WTC11 (cell line): ENCODE measurements at regions not wholly inside any gene's neighbourhood (a gene's known extent, or its start where the extent isn't known, plus 50 kb on each side); places are given as distances from the start of the nearest gene placed in this dataset.

Experiments
- ARID4B ChIP-seq: sonication (generic); formaldehyde crosslinking; IDR thresholded peaks from 2 replicates; pipeline ENCODE4 v1.8.0; 2023; ENCODE audit warnings: missing genetic modification reagents, mild to moderate bottlenecking, borderline replicate concordance
- CBFB ChIP-seq: sonication (generic); formaldehyde crosslinking; IDR thresholded peaks from 2 replicates; pipeline ENCODE4 v1.8.1; 2022; ENCODE audit warnings: mild to moderate bottlenecking, low read depth, missing genetic modification reagents
- E2F1 ChIP-seq: sonication (generic); formaldehyde crosslinking; IDR thresholded peaks from 2 replicates; pipeline ENCODE4 v1.8.0; 2022; ENCODE audit warnings: mild to moderate bottlenecking, missing genetic modification reagents
- E2F4 ChIP-seq: sonication (generic); formaldehyde crosslinking; IDR thresholded peaks from 2 replicates; pipeline ENCODE4 v1.8.1; 2022; ENCODE audit warnings: low read depth, mild to moderate bottlenecking, moderate library complexity, missing genetic modification reagents, borderline replicate concordance
- ESRRA ChIP-seq: sonication (generic); formaldehyde crosslinking; IDR thresholded peaks from 2 replicates; pipeline ENCODE4 v1.8.1; 2022; ENCODE audit warnings: mild to moderate bottlenecking, missing genetic modification reagents, borderline replicate concordance
- MAX ChIP-seq: sonication (generic); formaldehyde crosslinking; IDR thresholded peaks from 2 replicates; pipeline ENCODE4 v1.8.0; 2022; ENCODE audit warnings: mild to moderate bottlenecking, missing genetic modification reagents
- USF1 ChIP-seq: sonication (generic); formaldehyde crosslinking; IDR thresholded peaks from 2 replicates; pipeline ENCODE4 v1.8.0; 2022; ENCODE audit warnings: mild to moderate bottlenecking, missing genetic modification reagents
- USF2 ChIP-seq: sonication (generic); formaldehyde crosslinking; IDR thresholded peaks from 2 replicates; pipeline ENCODE4 v1.8.1; 2023; ENCODE audit warnings: mild to moderate bottlenecking, missing genetic modification reagents, moderate library complexity
- TF ChIP-seq, protein P1 (sequence below): fragments of 200-600 bp; IDR thresholded peaks from 2 replicates; pipeline ENCODE4 v1.8.0; 2022; ENCODE audit warnings: antibody characterized with exemption
- TF ChIP-seq, protein P2 (sequence below): sonication (generic); formaldehyde crosslinking; IDR thresholded peaks from 2 replicates; pipeline ENCODE4 v1.8.1; 2022; ENCODE audit warnings: missing genetic modification reagents, borderline replicate concordance
- TF ChIP-seq, protein P3 (sequence below): sonication (generic); formaldehyde crosslinking; conservative IDR thresholded peaks from 2 replicates; pipeline ENCODE4 v1.8.1; 2022; ENCODE audit warnings: mild to moderate bottlenecking, missing genetic modification reagents

- TF ChIP-seq, protein P1, sequence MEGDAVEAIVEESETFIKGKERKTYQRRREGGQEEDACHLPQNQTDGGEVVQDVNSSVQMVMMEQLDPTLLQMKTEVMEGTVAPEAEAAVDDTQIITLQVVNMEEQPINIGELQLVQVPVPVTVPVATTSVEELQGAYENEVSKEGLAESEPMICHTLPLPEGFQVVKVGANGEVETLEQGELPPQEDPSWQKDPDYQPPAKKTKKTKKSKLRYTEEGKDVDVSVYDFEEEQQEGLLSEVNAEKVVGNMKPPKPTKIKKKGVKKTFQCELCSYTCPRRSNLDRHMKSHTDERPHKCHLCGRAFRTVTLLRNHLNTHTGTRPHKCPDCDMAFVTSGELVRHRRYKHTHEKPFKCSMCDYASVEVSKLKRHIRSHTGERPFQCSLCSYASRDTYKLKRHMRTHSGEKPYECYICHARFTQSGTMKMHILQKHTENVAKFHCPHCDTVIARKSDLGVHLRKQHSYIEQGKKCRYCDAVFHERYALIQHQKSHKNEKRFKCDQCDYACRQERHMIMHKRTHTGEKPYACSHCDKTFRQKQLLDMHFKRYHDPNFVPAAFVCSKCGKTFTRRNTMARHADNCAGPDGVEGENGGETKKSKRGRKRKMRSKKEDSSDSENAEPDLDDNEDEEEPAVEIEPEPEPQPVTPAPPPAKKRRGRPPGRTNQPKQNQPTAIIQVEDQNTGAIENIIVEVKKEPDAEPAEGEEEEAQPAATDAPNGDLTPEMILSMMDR = no peak
- TF ChIP-seq, protein P2, sequence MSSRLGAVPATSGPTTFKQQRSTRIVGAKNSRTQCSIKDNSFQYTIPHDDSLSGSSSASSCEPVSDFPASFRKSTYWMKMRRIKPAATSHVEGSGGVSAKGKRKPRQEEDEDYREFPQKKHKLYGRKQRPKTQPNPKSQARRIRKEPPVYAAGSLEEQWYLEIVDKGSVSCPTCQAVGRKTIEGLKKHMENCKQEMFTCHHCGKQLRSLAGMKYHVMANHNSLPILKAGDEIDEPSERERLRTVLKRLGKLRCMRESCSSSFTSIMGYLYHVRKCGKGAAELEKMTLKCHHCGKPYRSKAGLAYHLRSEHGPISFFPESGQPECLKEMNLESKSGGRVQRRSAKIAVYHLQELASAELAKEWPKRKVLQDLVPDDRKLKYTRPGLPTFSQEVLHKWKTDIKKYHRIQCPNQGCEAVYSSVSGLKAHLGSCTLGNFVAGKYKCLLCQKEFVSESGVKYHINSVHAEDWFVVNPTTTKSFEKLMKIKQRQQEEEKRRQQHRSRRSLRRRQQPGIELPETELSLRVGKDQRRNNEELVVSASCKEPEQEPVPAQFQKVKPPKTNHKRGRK (CRISPR knock-in tag) = no peak
- TF ChIP-seq MAX (CRISPR knock-in tag) = no peak
- no peak for TF ChIP-seq E2F4 (CRISPR knock-in tag)
- TF ChIP-seq ESRRA (CRISPR knock-in tag) = no peak
- TF ChIP-seq, protein P3, sequence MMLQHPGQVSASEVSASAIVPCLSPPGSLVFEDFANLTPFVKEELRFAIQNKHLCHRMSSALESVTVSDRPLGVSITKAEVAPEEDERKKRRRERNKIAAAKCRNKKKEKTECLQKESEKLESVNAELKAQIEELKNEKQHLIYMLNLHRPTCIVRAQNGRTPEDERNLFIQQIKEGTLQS (CRISPR knock-in tag) = no peak
- TF ChIP-seq E2F1 (CRISPR knock-in tag) = no peak
- no peak for TF ChIP-seq CBFB (CRISPR knock-in tag)
- no peak for TF ChIP-seq USF1
- no peak for TF ChIP-seq USF2 (CRISPR knock-in tag)
- TF ChIP-seq ARID4B (CRISPR knock-in tag) = no peak
Measured at GRCh38 chr10:79017882-79018520, 50.8 kb upstream of the ZMIZ1 start.
